HuH-7.5 (cell line): ENCODE measurements at regions not wholly inside any gene's neighbourhood (a gene's known extent, or its start where the extent isn't known, plus 50 kb on each side); places are given as distances from the start of the nearest gene placed in this dataset.
"Not testable (repeated sequence)": the region's sequence is repeated elsewhere in the genome, so short reads cannot be mapped to it uniquely, and the experiment has no call there.

Source experiments
- DNase-seq: peaks from one replicate; pipeline ENCODE4 v3.0.0; 2011; ENCODE audit warnings: low spot score

GRCh38 chr5:29252390-29252789, 1941.1 kb upstream of the CDH6 start:
- no peak for DNase-seq

- DNase-seq, result no peak
Observed at GRCh38 chr5:29247346-29248028, 1946.0 kb upstream of the CDH6 start.

- no peak for DNase-seq
Observed at GRCh38 chr5:29240379-29240778, 1953.1 kb upstream of the CDH6 start.

- no peak for DNase-seq
Observed at GRCh38 chr5:29239606-29240005, 1953.9 kb upstream of the CDH6 start.

GRCh38 chr5:29238115-29238514, 1955.4 kb upstream of the CDH6 start:
- DNase-seq, result no peak

- no peak for DNase-seq
Observed at GRCh38 chr5:29231154-29231553, 1962.3 kb upstream of the CDH6 start.

GRCh38 chr5:29230591-29230990, 1962.9 kb upstream of the CDH6 start:
- no peak for DNase-seq

- no peak for DNase-seq
Observed at GRCh38 chr5:29229461-29229860, 1964.0 kb upstream of the CDH6 start.

- DNase-seq, result no peak
Observed at GRCh38 chr5:29218138-29218537, 1975.3 kb upstream of the CDH6 start.

- DNase-seq, result no peak
Observed at GRCh38 chr5:29214839-29215238, 1978.6 kb upstream of the CDH6 start.

- no peak for DNase-seq
Observed at GRCh38 chr5:29213475-29213874, 1980.0 kb upstream of the CDH6 start.

- no peak for DNase-seq
Observed at GRCh38 chr5:29208024-29208423, 1985.5 kb upstream of the CDH6 start.

- no peak for DNase-seq
Observed at GRCh38 chr5:29203049-29203448, 1990.4 kb upstream of the CDH6 start.

- no peak for DNase-seq
Observed at GRCh38 chr5:29197631-29198454, 1995.6 kb upstream of the CDH6 start.

- DNase-seq, result no peak
Observed at GRCh38 chr5:29193972-29194371, 1999.5 kb upstream of the CDH6 start.

- DNase-seq, result not testable (repeated sequence)
Observed at GRCh38 chr5:29191269-29192048, 2002.0 kb upstream of the CDH6 start.

- not testable (repeated sequence) for DNase-seq
Observed at GRCh38 chr5:29190398-29190797, 2003.1 kb upstream of the CDH6 start.

- not testable (repeated sequence) for DNase-seq
Observed at GRCh38 chr5:29186380-29186779, 2007.1 kb upstream of the CDH6 start.

GRCh38 chr5:29185558-29185957, 2007.9 kb upstream of the CDH6 start:
- no peak for DNase-seq

GRCh38 chr5:29175774-29176173, 2017.7 kb upstream of the CDH6 start:
- no peak for DNase-seq

GRCh38 chr5:29170599-29170998, 2022.9 kb upstream of the CDH6 start:
- DNase-seq, result no peak

- no peak for DNase-seq
Observed at GRCh38 chr5:29169886-29170285, 2023.6 kb upstream of the CDH6 start.

GRCh38 chr5:29162297-29162696, 2031.2 kb upstream of the CDH6 start:
- DNase-seq, result no peak
